Naive thymus-derived CD4-positive, alpha-beta T cell (primary cell): ENCODE measurements at regions not wholly inside any gene's neighbourhood (a gene's known extent, or its start where the extent isn't known, plus 50 kb on each side); places are given as distances from the start of the nearest gene placed in this dataset.

ENCODE experiments used
- ATAC-seq: fragments of 150-1000 bp; cut with Tn5 transposase; 2 replicates; pipeline ENCODE4 v1.10.0; 2021; ENCODE audit warnings: mild to moderate bottlenecking, moderate library complexity
- CTCF ChIA-PET: fragments of 350-600 bp; sonication (Branson Sonifier 250); formaldehyde crosslinking; loops from one replicate; lab custom pipeline; 2021; ENCODE audit warnings: antibody characterized with exemption; lab: Charles Lee
- POLR2A ChIA-PET: fragments of 350-600 bp; sonication (Branson Sonifier 250); formaldehyde crosslinking; loops from one replicate; lab custom pipeline; 2021; ENCODE audit warnings: antibody characterized with exemption, inconsistent platforms; lab: Charles Lee
- DNase-seq, 9 donors: peaks; one replicate each; pipeline versions ENCODE4 v3.0.0 to v3.0.0-alpha.2; 2020 to 2022; ENCODE audit warnings: mixed read lengths in 1 of 9
- H3K27ac ChIP-seq: one replicate; pipeline ENCODE4 v1.7.0; 2013; ENCODE audit warnings: mild to moderate bottlenecking, low read depth, low read length, moderate library complexity
- H3K27me3 ChIP-seq, 2 donors: one replicate each; pipeline ENCODE4 v1.7.0; 2013; ENCODE audit warnings: low read length in 2 of 2, mild to moderate bottlenecking in 2 of 2, moderate library complexity in 2 of 2; ENCODE audit not compliant: control insufficient read depth in 2 of 2, insufficient read depth in 2 of 2
- H3K36me3 ChIP-seq, 3 experiments: 1 replicate in 2 of 3; 2 replicates in 1 of 3; pipeline ENCODE4 v1.7.0; 2013; ENCODE audit warnings: low read length in 3 of 3, mild to moderate bottlenecking in 3 of 3, moderate library complexity in 1 of 3; ENCODE audit not compliant: insufficient read depth in 3 of 3, control insufficient read depth in 2 of 3
- H3K4me1 ChIP-seq, 2 donors: one replicate each; pipeline ENCODE4 v1.7.0; 2013; ENCODE audit warnings: low read length in 2 of 2, mild to moderate bottlenecking in 2 of 2, moderate library complexity in 1 of 2; ENCODE audit not compliant: control insufficient read depth in 2 of 2, insufficient read depth in 2 of 2
- H3K4me3 ChIP-seq: 2 replicates; pipeline ENCODE4 v1.7.0; 2013; ENCODE audit warnings: mild to moderate bottlenecking, low read length
- H3K9me3 ChIP-seq, 3 experiments: 1 replicate in 2 of 3; 2 replicates in 1 of 3; pipeline ENCODE4 v1.7.0; 2013; ENCODE audit warnings: low read length in 3 of 3; ENCODE audit not compliant: control insufficient read depth in 2 of 3
- H3K27ac Mint-ChIP-seq, 9 donors: one replicate each; pipeline ENCODE4 v1.8.0; 2020 to 2022; ENCODE audit warnings: mixed read lengths in 9 of 9, mild to moderate bottlenecking in 8 of 9, moderate library complexity in 5 of 9, inconsistent platforms in 2 of 9
- H3K27me3 Mint-ChIP-seq, 5 donors: one replicate each; pipeline ENCODE4 v1.8.0; 2021 to 2022; ENCODE audit warnings: mixed read lengths in 5 of 5, mild to moderate bottlenecking in 1 of 5
- H3K36me3 Mint-ChIP-seq, 5 donors: one replicate each; pipeline ENCODE4 v1.8.0; 2020 to 2022; ENCODE audit warnings: mixed read lengths in 5 of 5, mild to moderate bottlenecking in 3 of 5, inconsistent platforms in 1 of 5
- H3K4me1 Mint-ChIP-seq, 7 donors: one replicate each; pipeline ENCODE4 v1.8.0; 2020 to 2022; ENCODE audit warnings: mixed read lengths in 7 of 7, mild to moderate bottlenecking in 3 of 7, inconsistent platforms in 1 of 7
- H3K4me3 Mint-ChIP-seq, 10 donors: one replicate each; pipeline ENCODE4 v1.8.0; 2020 to 2022; ENCODE audit warnings: mild to moderate bottlenecking in 10 of 10, mixed read lengths in 10 of 10, moderate library complexity in 6 of 10, inconsistent platforms in 2 of 10
- H3K9me3 Mint-ChIP-seq, 11 donors: one replicate each; pipeline ENCODE4 v1.8.0; 2020 to 2022; ENCODE audit warnings: mixed read lengths in 11 of 11, mild to moderate bottlenecking in 4 of 11, inconsistent platforms in 1 of 11, moderate library complexity in 1 of 11
- intact Hi-C, 2 donors: fragments of 100-400 bp; cut with micrococcal nuclease; formaldehyde crosslinking; loops; one replicate each; pipeline ENCODE4 v1.15.1; 2023

GRCh38 chr5:92916036-92916435 lies 665.0 kb downstream of the NR2F1-AS1 start:
- H3K9me3 Mint-ChIP-seq = peaks cover 0 to 10% (median 0%) of the 10 kb centered on the region in 11 donors
- no peak overlapping the region for H3K27ac ChIP-seq
- no peaks in the 10 kb centered on the region for H3K36me3 Mint-ChIP-seq
- H3K4me1 ChIP-seq = no peaks in the 10 kb centered on the region
- H3K4me3 ChIP-seq = no peak overlapping the region
- H3K27me3 Mint-ChIP-seq = no peaks in the 10 kb centered on the region
- no peaks in the 10 kb centered on the region for H3K9me3 ChIP-seq
- DNase-seq = no peak
- ChIA-PET POLR2A (no interaction called here), CTCF (no interaction called here)
- ATAC-seq = no peak
- no peak overlapping the region for H3K27ac Mint-ChIP-seq
- H3K27me3 ChIP-seq = no peaks in the 10 kb centered on the region
- no peaks in the 10 kb centered on the region for H3K4me1 Mint-ChIP-seq
- no peak overlapping the region for H3K4me3 Mint-ChIP-seq
- no peaks in the 10 kb centered on the region for H3K36me3 ChIP-seq
- intact Hi-C loops = no loop called here

GRCh38 chr5:92912283-92912682 lies 668.7 kb downstream of the NR2F1-AS1 start:
- H3K4me3 Mint-ChIP-seq = no peak overlapping the region
- intact Hi-C loops = no loop called here
- H3K4me1 Mint-ChIP-seq = no peaks in the 10 kb centered on the region
- ATAC-seq = no peak
- H3K27ac Mint-ChIP-seq = no peak overlapping the region
- H3K36me3 Mint-ChIP-seq = no peaks in the 10 kb centered on the region
- H3K27ac ChIP-seq = no peak overlapping the region
- H3K36me3 ChIP-seq = no peaks in the 10 kb centered on the region
- CTCF ChIA-PET = no interaction called here
- H3K9me3 Mint-ChIP-seq = peaks cover 0 to 10% (median 0%) of the 10 kb centered on the region in 11 donors
- H3K27me3 Mint-ChIP-seq = no peaks in the 10 kb centered on the region
- H3K4me1 ChIP-seq = no peaks in the 10 kb centered on the region
- H3K9me3 ChIP-seq = no peaks in the 10 kb centered on the region
- no peaks in the 10 kb centered on the region for H3K27me3 ChIP-seq
- no peak overlapping the region for H3K4me3 ChIP-seq
- DNase-seq = no peak
- POLR2A ChIA-PET = no interaction called here

DNA sequence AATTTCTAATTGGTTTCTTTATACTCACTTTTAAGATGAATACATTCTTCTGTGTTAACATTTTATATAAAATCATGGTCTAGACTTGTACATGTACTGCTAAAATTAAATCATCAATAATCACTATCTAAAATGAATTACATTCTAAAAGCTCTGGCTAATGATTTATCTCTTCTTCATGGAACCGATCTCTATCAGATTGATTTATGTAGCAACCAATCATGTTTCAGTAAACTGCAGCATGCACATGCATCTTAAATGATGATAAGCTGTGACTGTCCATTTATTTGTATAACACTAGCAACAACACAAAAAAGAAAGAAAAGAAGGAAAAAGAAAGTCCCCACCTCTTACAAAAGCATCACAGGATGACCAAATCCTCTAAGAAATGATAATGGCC lies 669.2 kb downstream of the NR2F1-AS1 start:
- H3K27ac ChIP-seq = no peak overlapping the region
- H3K27ac Mint-ChIP-seq = no peak overlapping the region
- ATAC-seq (no peak), DNase-seq (no peak)
- H3K4me3 Mint-ChIP-seq = no peak overlapping the region
- intact Hi-C loops = no loop called here
- POLR2A ChIA-PET = no interaction called here
- H3K9me3 ChIP-seq = no peaks in the 10 kb centered on the region
- H3K4me3 ChIP-seq = no peak overlapping the region
- H3K9me3 Mint-ChIP-seq = peaks cover 0 to 10% (median 0%) of the 10 kb centered on the region in 11 donors
- H3K27me3 Mint-ChIP-seq = no peaks in the 10 kb centered on the region
- no peaks in the 10 kb centered on the region for H3K27me3 ChIP-seq
- H3K4me1 Mint-ChIP-seq = no peaks in the 10 kb centered on the region
- CTCF ChIA-PET = no interaction called here
- no peaks in the 10 kb centered on the region for H3K36me3 Mint-ChIP-seq
- no peaks in the 10 kb centered on the region for H3K4me1 ChIP-seq
- no peaks in the 10 kb centered on the region for H3K36me3 ChIP-seq

DNA sequence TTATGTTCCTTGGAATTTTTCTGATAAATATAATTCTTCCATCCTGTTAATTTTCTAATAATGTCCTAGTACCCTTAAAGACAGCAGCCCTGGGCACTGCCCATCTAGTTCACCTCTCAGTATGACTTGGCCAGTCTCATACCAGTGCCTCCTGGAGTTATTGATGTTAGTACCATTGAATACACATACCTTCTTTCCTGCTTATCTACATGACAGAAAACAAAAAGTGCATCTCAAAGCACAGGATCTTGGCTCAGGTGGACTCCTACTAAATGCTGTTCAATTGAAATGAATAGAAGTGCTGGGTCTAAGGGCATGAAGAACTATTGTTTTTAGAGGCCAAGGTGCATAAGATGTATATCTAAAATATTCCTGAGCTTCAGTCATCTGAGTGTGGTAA lies 669.7 kb downstream of the NR2F1-AS1 start:
- intact Hi-C loops = no loop called here
- Mint-ChIP-seq H3K27ac (no peak overlapping the region), H3K4me3 (no peak overlapping the region), H3K27me3 (no peaks in the 10 kb centered on the region), H3K36me3 (no peaks in the 10 kb centered on the region), H3K4me1 (no peaks in the 10 kb centered on the region), H3K9me3 (peaks cover 0 to 10% (median 0%) of the 10 kb centered on the region in 11 donors)
- H3K4me1 ChIP-seq = no peaks in the 10 kb centered on the region
- ATAC-seq (no peak), DNase-seq (no peak)
- POLR2A ChIA-PET = no interaction called here
- H3K4me3 ChIP-seq = no peak overlapping the region
- no peaks in the 10 kb centered on the region for H3K9me3 ChIP-seq
- H3K27ac ChIP-seq = no peak overlapping the region
- CTCF ChIA-PET = no interaction called here
- no peaks in the 10 kb centered on the region for H3K36me3 ChIP-seq
- no peaks in the 10 kb centered on the region for H3K27me3 ChIP-seq

- Histone ChIP-seq H3K9me3 (no peaks in the 10 kb centered on the region), H3K27ac (no peak overlapping the region), H3K36me3 (no peaks in the 10 kb centered on the region), H3K4me1 (no peaks in the 10 kb centered on the region), H3K4me3 (no peak overlapping the region), H3K27me3 (no peaks in the 10 kb centered on the region)
- POLR2A ChIA-PET = no interaction called here
- intact Hi-C loops = no loop called here
- H3K4me1 Mint-ChIP-seq = no peaks in the 10 kb centered on the region
- DNase-seq (no peak), ATAC-seq (no peak)
- H3K36me3 Mint-ChIP-seq = no peaks in the 10 kb centered on the region
- CTCF ChIA-PET = no interaction called here
- peaks cover 0 to 9% (median 0%) of the 10 kb centered on the region in 11 donors for H3K9me3 Mint-ChIP-seq
- no peak overlapping the region for H3K27ac Mint-ChIP-seq
- H3K27me3 Mint-ChIP-seq = no peaks in the 10 kb centered on the region
- no peak overlapping the region for H3K4me3 Mint-ChIP-seq
These were observed 671.4 kb downstream of the NR2F1-AS1 start for GRCh38 chr5:92909602-92909962.

DNA sequence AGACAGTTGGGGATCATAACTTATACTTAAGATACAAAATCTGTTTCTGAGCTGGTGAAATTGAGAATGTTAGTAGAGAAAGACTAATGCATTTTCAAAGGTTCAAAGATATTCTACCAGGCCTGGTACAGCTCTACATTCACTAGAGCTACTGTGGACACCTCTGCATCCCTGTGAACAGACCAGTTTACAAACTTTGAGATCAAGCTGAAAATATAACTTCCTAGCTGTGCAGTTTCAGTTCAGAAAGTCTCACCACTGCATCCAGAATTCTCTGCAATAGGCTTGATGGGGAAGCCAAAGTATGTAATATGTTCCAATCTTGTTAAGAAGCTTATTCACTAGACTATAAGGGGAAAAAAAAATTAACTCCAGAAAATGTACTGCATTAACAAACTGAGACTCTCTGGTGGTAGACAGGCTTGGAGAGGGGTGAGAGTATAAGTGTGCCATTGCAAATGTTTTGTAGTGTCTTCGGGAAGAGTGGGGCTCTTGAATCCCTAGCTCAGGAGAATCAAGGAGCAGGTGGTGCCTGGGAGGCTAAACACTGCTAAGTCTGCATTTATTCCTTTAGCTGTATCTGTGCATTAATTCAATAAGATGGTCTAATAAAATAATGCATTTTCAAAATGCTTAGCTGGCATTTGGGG lies 671.9 kb downstream of the NR2F1-AS1 start:
- POLR2A ChIA-PET = no interaction called here
- intact Hi-C loops = no loop called here
- Histone ChIP-seq H3K4me1 (no peaks in the 10 kb centered on the region), H3K9me3 (no peaks in the 10 kb centered on the region), H3K36me3 (no peaks in the 10 kb centered on the region), H3K27me3 (no peaks in the 10 kb centered on the region), H3K4me3 (no peak overlapping the region), H3K27ac (no peak overlapping the region)
- no peaks in the 10 kb centered on the region for H3K36me3 Mint-ChIP-seq
- peaks cover 0 to 4% (median 0%) of the 10 kb centered on the region in 11 donors for H3K9me3 Mint-ChIP-seq
- ATAC-seq (no peak), DNase-seq (no peak)
- no peaks in the 10 kb centered on the region for H3K27me3 Mint-ChIP-seq
- H3K4me3 Mint-ChIP-seq = no peak overlapping the region
- CTCF ChIA-PET = no interaction called here
- no peaks in the 10 kb centered on the region for H3K4me1 Mint-ChIP-seq
- H3K27ac Mint-ChIP-seq = no peak overlapping the region

DNA sequence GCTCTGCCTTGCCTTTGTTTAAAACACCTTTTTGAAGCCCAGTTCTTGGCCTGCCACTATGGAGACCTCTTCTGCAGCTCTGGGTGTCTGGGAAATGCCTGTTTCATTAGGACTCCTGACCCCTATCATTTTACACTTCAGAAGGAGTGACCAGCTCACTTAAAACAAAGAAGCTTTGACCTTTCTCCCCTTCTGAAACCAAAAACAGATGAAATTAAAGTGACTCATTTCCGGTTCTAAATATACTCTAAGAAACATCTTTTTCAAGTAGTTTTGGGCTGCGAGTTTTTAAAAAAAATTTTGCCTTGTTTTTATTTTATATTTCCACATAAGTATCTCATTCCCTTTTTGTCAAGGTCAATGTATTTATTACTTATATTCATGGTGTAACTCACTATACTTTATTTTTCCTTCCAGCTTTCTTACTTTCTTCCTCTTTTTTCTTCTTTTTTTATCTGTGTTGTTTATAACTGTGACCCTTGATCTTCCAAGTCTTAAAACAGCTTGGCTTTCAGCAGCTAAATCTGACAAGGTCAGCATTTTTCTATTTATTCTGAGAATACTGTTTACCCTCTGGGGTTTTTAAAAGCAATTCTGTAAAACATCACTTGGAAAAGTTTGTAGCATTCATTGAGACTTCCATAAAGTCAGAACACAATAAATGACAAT lies 672.9 kb downstream of the NR2F1-AS1 start:
- H3K27ac Mint-ChIP-seq = no peak overlapping the region
- H3K4me1 Mint-ChIP-seq = no peaks in the 10 kb centered on the region
- ChIA-PET POLR2A (no interaction called here), CTCF (no interaction called here)
- Histone ChIP-seq H3K27ac (no peak overlapping the region), H3K4me1 (no peaks in the 10 kb centered on the region), H3K9me3 (no peaks in the 10 kb centered on the region), H3K27me3 (no peaks in the 10 kb centered on the region), H3K4me3 (no peak overlapping the region), H3K36me3 (no peaks in the 10 kb centered on the region)
- no peaks in the 10 kb centered on the region for H3K36me3 Mint-ChIP-seq
- DNase-seq (no peak), ATAC-seq (no peak)
- H3K9me3 Mint-ChIP-seq = peaks cover 0 to 1% (median 0%) of the 10 kb centered on the region in 11 donors
- H3K4me3 Mint-ChIP-seq = no peak overlapping the region
- H3K27me3 Mint-ChIP-seq = no peaks in the 10 kb centered on the region
- intact Hi-C loops = no loop called here
